ENCODE measurements at regions not wholly inside any gene's neighbourhood (a gene's known extent, or its start where the extent isn't known, plus 50 kb on each side); places are given as distances from the start of the nearest gene placed in this dataset.

GRCh38 chr5:167285591-167285990, 1005.9 kb upstream of the WWC1 start:
- TF ChIP-seq ZSCAN29 (IDR thresholded peaks at IDR 0.05) (no peak), FOXK2 (IDR thresholded peaks at IDR 0.05) (no peak), TCF7 (IDR thresholded peaks at IDR 0.05; ENCODE audit: borderline replicate concordance) (no peak), SREBF2 (IDR thresholded peaks at IDR 0.05; ENCODE audit: low read length) (no peak), SMARCA5 (IDR thresholded peaks at IDR 0.05) (no peak), NR2C1 (IDR thresholded peaks at IDR 0.05) (no peak), RFX5 (IDR thresholded peaks at IDR 0.05; ENCODE audit: low read depth, low read length) (no peak), MLLT1 (IDR thresholded peaks at IDR 0.05) (no peak), RUNX3 (IDR thresholded peaks at IDR 0.05; ENCODE audit: low read length) (no peak), SREBF1 (IDR thresholded peaks at IDR 0.05; ENCODE audit: low read length) (no peak), BCL3 (IDR thresholded peaks at IDR 0.05; ENCODE audit: borderline replicate concordance, insufficient read depth, low read depth, low read length, poor library complexity, severe bottlenecking) (no peak), SIN3A (IDR thresholded peaks at IDR 0.05; ENCODE audit: low read depth, low read length) (no peak), ZNF207 (IDR thresholded peaks at IDR 0.05; ENCODE audit: borderline replicate concordance) (no peak), ATF7 (IDR thresholded peaks at IDR 0.05; ENCODE audit: low read depth) (no peak), RELB (IDR thresholded peaks at IDR 0.05; ENCODE audit: low read depth) (no peak)
- H3K27me3 ChIP-seq (replicated peaks in 1 of 2; ENCODE audit: control insufficient read depth in 2 of 2, insufficient read depth in 2 of 2, low read length in 1 of 2): no peaks in the 10 kb centered on the region
- no peak overlapping the region for H2AFZ ChIP-seq (ENCODE audit: control insufficient read depth, low read depth, low read length)
- WGBS (ENCODE audit: insufficient coverage, insufficient replicate concordance, low lambda C conversion rate, missing lambda C conversion rate): 22% methylated on average over 5 of the region's 5 CpGs
- in situ Hi-C loops (cut with MboI): no loop called here
- H4K20me1 ChIP-seq (ENCODE audit: control insufficient read depth, insufficient read depth): no peaks in the 10 kb centered on the region
- BruUV-seq (replicated peaks): no TSS peak
- H3K4me2 ChIP-seq (ENCODE audit: control insufficient read depth, insufficient read depth): no peak overlapping the region
- H3K4me3 ChIP-seq: no peak overlapping the region
- H3K27ac ChIP-seq (ENCODE audit: control insufficient read depth, insufficient read depth): no peak overlapping the region
- H3K9ac ChIP-seq (ENCODE audit: control insufficient read depth, insufficient read depth, low read length): no peak overlapping the region
- ATAC-seq (no peak), DNase-seq (ENCODE audit: low read depth, low spot score) (no peak), FAIRE-seq (no peak)
- no peaks in the 10 kb centered on the region for H3K79me2 ChIP-seq (ENCODE audit: control insufficient read depth, insufficient read depth, low read length)
- RAD21 ChIA-PET (ENCODE audit: unreplicated experiment): no interaction called here
- no peaks in the 10 kb centered on the region for H3K9me3 ChIP-seq (replicated peaks; ENCODE audit: control insufficient read depth, insufficient read depth, low read length)
- SMC1A ChIA-PET (ENCODE audit: uncharacterized antibody, unreplicated experiment): no interaction called here
- no peaks in the 10 kb centered on the region for H3K36me3 ChIP-seq (ENCODE audit: control insufficient read depth in 2 of 2, insufficient read depth in 2 of 2, low read length in 1 of 2)
- no peaks in the 10 kb centered on the region for H3K4me1 ChIP-seq (ENCODE audit: control insufficient read depth, insufficient read depth, low read length)
- POLR2A ChIA-PET: no interaction called here
- intact Hi-C loops (cut with micrococcal nuclease; ENCODE audit: unreplicated experiment): no loop called here
- CTCF ChIA-PET: no interaction called here

All from GM12878 (cell line).